ENCODE measurements at regions not wholly inside any gene's neighbourhood (a gene's known extent, or its start where the extent isn't known, plus 50 kb on each side); places are given as distances from the start of the nearest gene placed in this dataset.

DNA sequence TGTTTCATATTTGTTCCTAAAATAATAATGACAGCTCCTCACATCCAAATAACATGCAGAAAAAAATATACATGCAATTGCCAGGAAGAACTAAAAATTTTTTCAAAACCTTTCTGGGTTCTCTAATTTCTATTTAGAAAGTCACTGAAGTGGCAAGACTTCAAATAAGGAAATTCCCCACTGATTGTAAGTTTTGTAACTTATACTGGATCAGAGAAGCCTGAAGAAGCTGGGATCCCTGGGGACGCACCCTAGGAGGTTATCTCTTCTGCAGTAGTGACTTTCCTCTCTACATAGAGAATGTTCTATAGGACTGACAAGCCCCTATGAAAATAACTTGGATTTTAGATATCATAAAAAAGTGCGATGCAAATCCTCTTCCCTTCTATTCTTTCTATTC lies 182.6 kb downstream of the MRPL39 start:
- no peak for DNase-seq (ENCODE audit: low read depth in 4 of 4, low spot score in 2 of 4)

- DNase-seq (ENCODE audit: low read depth in 4 of 4, low spot score in 2 of 4): no peak
These were observed 183.2 kb downstream of the MRPL39 start for GRCh38 chr21:25424048-25424447.

DNA sequence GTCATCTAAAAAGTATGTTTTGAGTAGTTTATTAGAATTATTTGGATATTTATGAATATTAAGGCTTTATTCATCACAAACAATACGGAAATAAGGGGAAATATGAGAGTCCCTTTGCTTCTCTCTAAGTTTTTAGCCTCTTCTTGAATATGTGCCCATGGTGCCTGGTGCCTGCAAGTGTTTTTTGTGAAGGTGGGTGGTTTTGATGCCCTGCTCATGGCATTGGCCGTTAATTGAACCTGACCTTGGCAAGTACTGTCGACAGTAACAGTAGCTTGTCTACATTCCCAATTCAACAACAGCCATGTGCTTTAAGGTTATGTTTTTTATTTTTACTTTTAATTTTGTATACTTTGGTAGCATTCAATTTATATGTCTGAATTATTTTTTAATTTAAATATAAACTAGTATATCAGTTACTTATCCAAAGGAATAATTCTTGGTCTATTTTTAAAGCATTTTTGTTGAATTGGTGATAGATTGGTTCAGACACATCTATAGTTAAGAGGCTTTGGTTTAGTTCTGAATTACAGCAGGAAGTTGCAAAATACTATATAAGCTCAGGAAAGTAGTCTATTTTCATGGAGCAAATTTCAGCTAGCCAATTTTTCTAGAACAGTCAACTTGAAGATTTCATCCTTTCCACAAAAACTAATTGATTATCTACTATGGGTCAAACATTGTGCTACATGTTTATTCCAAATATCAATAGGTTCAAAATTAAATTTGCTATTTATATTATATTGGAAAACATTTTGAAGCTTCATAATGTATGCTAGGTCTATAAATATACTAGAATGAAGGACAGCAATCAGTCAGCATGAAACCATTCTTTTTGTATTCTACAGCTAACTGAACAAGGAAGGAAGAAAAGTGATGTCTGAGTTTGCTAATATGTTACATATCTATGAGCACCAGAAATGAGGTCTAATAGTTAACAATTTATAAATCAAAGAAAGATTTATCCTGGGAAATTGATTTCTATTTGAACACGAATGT lies 184.4 kb downstream of the MRPL39 start:
- no peak for DNase-seq (ENCODE audit: low read depth in 4 of 4, low spot score in 2 of 4)

GRCh38 chr21:25421321-25422028 lies 185.8 kb downstream of the MRPL39 start:
- peak in 1 of 4 donors; percentile 1 for DNase-seq (ENCODE audit: low read depth in 4 of 4, low spot score in 2 of 4)

GRCh38 chr21:25420831-25421230 lies 186.4 kb downstream of the MRPL39 start:
- DNase-seq (ENCODE audit: low read depth in 4 of 4, low spot score in 2 of 4): no peak

GRCh38 chr21:25416669-25417068 lies 190.6 kb downstream of the MRPL39 start:
- no peak for DNase-seq (ENCODE audit: low read depth in 4 of 4, low spot score in 2 of 4)

DNA sequence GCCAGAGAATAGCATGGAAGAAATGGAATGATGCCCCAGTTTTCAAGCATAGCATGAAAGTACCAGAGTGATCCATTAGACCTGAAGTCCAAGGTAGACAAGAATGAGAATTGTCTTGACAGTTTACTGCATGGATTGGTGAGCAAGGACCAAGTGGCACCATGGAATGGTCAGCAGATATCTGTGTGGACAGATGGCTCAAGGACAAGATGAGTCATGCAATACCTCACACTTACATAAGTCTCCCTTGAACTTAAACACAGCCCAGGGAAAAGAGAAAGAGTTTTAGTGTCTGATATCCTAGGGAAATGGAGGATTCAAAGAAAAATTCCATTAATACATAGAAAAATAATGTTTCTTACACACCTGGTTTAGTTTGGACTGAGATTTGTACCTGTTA lies 195.2 kb downstream of the MRPL39 start:
- DNase-seq (ENCODE audit: low read depth in 4 of 4, low spot score in 2 of 4): no peak

GRCh38 chr21:25409978-25410377 lies 197.3 kb downstream of the MRPL39 start:
- DNase-seq (ENCODE audit: low read depth in 4 of 4, low spot score in 2 of 4): no peak

DNA sequence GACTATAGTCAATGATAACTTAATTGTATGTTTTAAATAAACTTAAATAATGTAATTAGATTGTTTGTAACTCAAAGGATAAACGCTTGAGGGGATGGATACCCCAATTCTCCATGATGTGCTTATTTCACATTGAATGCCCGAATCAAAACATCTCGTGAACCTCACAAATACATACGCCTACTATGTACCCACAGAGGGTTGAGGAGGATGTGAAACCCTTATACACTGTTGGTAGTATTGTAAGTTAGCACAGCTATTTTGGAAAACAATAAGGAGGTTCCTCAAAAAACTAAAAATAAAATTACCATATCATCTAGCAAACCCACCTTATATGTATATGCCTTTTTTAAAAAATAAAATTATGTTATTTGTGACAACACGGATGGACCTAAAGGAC lies 198.6 kb downstream of the MRPL39 start:
- DNase-seq (ENCODE audit: low read depth in 4 of 4, low spot score in 2 of 4): no peak

DNA sequence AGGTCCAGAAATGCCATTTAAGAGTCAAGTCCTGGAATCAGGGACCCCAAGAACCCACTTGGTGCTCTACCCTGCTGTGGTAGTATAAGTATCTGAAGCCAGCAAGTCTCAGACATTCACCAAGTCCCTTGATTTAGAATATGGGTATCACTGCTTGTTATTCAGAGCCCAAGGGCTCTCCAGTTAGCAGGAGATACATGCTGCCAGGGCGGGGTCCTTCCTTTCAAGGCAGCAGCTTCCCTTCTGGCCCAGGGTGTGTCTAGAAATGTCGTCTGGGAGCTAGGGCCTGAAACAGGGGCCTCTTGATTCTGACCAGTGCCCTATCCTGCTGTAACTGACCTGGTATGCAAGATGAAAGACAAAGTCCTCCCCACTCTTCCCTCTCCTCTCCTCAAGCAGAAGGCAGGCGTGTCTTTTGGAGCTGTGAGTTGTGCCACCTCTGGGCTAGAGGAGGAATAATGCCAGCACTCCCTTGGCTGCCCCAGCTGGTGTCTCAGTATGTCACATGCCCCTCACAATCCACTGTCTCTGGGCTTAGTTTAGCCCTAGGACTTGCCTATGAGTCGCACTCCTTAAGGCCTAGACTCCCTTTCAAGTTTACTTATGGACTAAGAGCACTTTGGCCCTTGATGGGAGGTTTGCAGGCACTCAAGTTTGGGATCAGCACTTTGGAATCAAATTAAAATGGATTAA lies 200.2 kb downstream of the MRPL39 start:
- DNase-seq (ENCODE audit: low read depth in 4 of 4, low spot score in 2 of 4): no peak

DNA sequence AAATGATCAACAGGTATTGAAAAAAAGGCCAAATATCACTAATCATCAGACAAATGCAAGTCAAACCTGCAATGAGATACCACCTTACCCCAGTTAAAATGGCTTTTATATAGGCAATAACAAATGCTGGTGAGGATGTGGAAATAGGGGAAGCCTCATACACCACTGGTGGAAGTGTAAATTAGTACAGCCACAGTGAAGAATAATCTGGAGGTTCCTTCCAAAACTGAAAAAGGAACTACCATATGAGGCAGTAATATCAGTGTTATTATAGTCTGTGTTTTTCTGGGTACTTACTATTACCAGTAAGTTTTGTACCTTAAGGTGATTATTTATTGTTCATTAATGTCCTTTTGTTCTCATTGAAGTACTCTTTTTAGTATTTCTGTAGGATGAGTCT lies 201.3 kb downstream of the MRPL39 start:
- no peak for DNase-seq (ENCODE audit: low read depth in 4 of 4, low spot score in 2 of 4)

DNA sequence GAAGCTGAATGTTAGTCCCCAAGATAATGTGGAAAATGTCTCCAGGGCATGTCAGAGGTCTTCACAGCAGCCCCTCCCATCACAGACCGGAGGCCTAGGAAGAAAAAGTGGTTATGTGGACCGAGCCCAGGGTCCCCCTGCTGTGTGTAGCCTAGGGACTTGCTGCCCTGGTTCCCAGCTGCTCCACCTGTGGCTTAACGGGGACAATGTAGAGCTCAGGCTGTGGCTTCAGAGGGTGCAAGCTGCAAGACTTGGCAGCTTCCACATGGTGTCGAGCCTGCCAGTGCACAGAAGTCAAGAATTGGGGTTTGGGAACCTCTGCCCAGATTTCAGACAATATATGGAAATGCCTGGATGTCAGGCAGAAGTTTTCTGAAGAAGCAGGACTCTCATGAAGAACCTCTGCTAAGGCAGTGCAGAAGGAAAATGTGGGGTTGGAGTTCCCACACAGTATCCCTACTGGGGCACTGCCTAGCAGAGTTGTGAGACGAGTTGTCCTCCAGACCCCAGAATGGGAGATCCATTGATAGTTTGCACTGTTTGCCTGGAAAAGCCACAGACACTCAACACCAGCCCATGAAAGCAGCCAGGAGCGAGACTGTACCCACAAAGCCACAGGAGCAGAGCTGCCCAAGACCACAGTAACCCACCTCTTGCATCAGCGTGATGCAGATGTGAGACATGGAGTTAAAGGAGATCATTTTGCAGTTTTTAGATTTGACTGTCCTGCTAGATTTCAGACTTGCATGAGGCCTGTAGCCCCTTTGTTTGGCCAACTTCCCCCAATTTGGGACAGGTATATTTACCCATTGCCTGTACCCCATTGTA lies 204.9 kb downstream of the MRPL39 start:
- no peak for DNase-seq (ENCODE audit: low read depth in 4 of 4, low spot score in 2 of 4)

DNA sequence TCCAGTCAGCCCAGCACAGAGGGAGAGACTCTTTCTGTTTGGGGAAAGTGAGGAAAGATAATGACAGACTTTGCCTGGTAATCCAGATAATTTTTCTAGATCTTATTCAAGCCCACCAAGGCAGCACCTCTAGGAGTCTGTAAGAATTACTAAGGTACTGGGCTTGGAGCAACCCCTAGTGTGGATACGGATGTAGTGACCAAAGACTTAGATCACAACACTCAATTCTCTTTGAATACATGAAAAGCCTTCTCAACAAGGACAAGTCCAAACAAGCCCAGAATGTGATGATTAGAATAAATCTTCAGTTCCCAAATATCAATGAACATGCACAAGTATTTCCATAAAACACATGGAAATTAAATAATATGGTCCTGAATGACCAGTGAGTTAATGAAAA lies 206.9 kb downstream of the MRPL39 start:
- no peak for DNase-seq (ENCODE audit: low read depth in 4 of 4, low spot score in 2 of 4)

DNA sequence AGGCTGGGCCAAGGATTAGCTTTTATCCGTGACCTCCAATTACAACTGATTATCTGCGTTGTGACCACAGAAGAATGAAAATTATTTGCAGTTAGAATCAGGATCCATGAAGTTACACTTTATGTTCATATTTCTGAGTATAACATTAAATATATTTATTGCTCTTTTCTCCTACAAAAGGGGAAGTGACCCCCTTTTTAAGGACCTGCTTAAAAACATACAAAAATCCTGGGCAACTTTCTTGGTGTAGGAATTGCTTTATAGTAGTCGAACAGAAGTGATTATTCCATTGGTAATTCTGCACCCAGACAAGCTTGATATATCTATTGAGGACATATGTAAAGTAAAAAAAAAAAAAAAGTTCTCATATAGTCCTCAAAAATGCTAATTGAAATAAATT lies 208.7 kb downstream of the MRPL39 start:
- DNase-seq (ENCODE audit: low read depth in 4 of 4, low spot score in 2 of 4): no peak

- no peak for DNase-seq (ENCODE audit: low read depth in 4 of 4, low spot score in 2 of 4)
These were observed 211.1 kb downstream of the MRPL39 start for GRCh38 chr21:25396135-25396711.

GRCh38 chr21:25391777-25392176 lies 215.5 kb downstream of the MRPL39 start:
- no peak for DNase-seq (ENCODE audit: low read depth in 4 of 4, low spot score in 2 of 4)

DNA sequence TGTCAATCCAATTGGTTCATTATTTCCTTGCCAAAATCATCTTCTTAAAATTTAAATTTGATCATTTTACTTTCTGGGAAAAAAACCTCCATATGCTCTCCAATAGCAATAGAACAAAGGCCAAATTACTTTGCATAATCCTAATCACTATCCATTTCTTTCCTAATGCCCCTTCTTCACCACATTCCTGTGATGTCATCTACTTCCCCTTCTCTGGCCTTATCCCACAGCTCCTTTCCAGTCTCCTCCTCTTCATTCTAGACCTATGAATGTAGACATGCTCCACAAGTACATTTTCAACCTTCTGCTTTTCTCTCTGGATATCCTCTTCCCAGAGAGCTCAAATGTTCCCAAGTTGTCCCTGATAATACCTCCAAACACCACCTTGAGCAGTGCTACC lies 216.6 kb downstream of the MRPL39 start:
- DNase-seq (ENCODE audit: low read depth in 4 of 4, low spot score in 2 of 4): no peak

GRCh38 chr21:25387665-25388064 lies 219.6 kb downstream of the MRPL39 start:
- no peak for DNase-seq (ENCODE audit: low read depth in 4 of 4, low spot score in 2 of 4)

DNA sequence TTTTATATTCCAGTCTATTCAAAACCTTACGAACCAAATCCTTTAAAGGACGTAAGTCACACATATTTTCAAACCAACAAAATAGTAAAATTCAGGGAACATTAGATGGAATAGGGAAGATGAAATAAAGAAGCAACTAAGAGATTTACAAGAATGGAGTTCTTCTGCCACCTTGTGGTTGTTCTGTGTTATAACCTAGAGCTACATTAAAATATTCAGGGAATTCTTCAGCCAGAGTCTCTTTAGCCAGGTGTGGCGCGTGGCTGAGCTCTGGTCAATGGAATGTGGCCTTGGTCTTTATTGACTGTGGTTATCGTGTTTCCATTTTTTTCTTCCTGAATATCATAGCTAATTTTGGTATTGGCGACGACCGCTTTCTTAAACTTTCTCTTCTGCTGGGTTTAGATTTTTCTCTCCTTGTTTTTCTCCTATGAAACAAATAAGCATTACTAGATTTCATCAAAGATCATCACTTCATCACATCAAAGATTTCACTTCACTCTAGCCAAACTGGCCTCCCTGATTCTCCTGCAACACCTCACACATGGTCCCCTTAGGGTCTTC lies 221.3 kb downstream of the MRPL39 start:
- DNase-seq (ENCODE audit: low read depth in 4 of 4, low spot score in 2 of 4): peak in 3 of 4 donors; percentile 35 to 54 (median 39)

DNA sequence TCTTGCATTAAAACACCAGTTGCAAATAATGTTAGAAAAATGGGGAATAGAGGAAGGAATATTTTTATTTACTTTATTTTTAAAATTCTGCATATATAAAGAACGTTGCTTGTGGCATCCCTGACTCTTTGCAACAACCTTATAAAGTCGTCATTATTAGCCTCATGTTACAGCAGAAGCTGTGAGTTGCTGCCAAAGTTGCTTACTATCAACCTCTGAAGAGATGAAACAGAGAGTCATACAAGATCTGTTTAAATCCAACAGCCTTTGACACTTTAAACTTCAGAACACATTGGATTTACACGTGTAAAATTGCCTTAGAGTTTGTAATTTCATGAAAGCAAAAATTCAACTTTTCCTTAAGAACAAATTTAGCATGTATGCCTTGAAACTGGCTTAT lies 221.9 kb downstream of the MRPL39 start:
- no peak for DNase-seq (ENCODE audit: low read depth in 4 of 4, low spot score in 2 of 4)
